ENCODE measurements at regions not wholly inside any gene's neighbourhood (a gene's known extent, or its start where the extent isn't known, plus 50 kb on each side); places are given as distances from the start of the nearest gene placed in this dataset.

GRCh38 chr2:228869636-228870264 lies 401.3 kb downstream of the PID1 start:
- TF ChIP-seq POLR2A (IDR thresholded peaks at IDR 0.05): no peak
- TF ChIP-seq, protein P1, sequence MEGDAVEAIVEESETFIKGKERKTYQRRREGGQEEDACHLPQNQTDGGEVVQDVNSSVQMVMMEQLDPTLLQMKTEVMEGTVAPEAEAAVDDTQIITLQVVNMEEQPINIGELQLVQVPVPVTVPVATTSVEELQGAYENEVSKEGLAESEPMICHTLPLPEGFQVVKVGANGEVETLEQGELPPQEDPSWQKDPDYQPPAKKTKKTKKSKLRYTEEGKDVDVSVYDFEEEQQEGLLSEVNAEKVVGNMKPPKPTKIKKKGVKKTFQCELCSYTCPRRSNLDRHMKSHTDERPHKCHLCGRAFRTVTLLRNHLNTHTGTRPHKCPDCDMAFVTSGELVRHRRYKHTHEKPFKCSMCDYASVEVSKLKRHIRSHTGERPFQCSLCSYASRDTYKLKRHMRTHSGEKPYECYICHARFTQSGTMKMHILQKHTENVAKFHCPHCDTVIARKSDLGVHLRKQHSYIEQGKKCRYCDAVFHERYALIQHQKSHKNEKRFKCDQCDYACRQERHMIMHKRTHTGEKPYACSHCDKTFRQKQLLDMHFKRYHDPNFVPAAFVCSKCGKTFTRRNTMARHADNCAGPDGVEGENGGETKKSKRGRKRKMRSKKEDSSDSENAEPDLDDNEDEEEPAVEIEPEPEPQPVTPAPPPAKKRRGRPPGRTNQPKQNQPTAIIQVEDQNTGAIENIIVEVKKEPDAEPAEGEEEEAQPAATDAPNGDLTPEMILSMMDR (IDR thresholded peaks at IDR 0.05 in 4 of 5, conservative IDR thresholded peaks at IDR 0.05 in 1 of 5): no peak
